SJSA1 (cell line): ENCODE measurements at regions not wholly inside any gene's neighbourhood (a gene's known extent, or its start where the extent isn't known, plus 50 kb on each side); places are given as distances from the start of the nearest gene placed in this dataset.
"Not testable (repeated sequence)": the region's sequence is repeated elsewhere in the genome, so short reads cannot be mapped to it uniquely, and the experiment has no call there.

Source experiments
- DNase-seq, 2 experiments: peaks; one replicate each; pipeline ENCODE4 v3.0.0-alpha.2; 2015 to 2020; ENCODE audit warnings: low spot score in 2 of 2, low read depth in 1 of 2
- H3K27ac ChIP-seq: fragments of 250-450 bp; sonication (Bioruptor Pico); 2 replicates; pipeline ENCODE4 v1.5.1; 2020; ENCODE audit warnings: mild to moderate bottlenecking, moderate library complexity
- H3K27me3 ChIP-seq: fragments of 250-450 bp; sonication (Bioruptor Pico); replicated peaks from 2 replicates; pipeline ENCODE4 v1.5.1; 2020; ENCODE audit warnings: mild to moderate bottlenecking, moderate library complexity
- H3K36me3 ChIP-seq: fragments of 250-450 bp; sonication (Bioruptor Pico); 2 replicates; pipeline ENCODE4 v1.5.1; 2020; ENCODE audit warnings: mild to moderate bottlenecking
- H3K4me1 ChIP-seq: fragments of 250-450 bp; sonication (Bioruptor Pico); replicated peaks from 2 replicates; pipeline ENCODE4 v1.6.1; 2021; ENCODE audit warnings: mild to moderate bottlenecking
- H3K4me3 ChIP-seq: fragments of 250-450 bp; sonication (Bioruptor Pico); 2 replicates; pipeline ENCODE4 v1.5.1; 2020; ENCODE audit warnings: mild to moderate bottlenecking
- H3K9me3 ChIP-seq: fragments of 250-450 bp; sonication (Bioruptor Pico); replicated peaks from 2 replicates; pipeline ENCODE4 v1.5.1; 2020; ENCODE audit warnings: mild to moderate bottlenecking

- Histone ChIP-seq H3K27me3 (no peaks in the 10 kb centered on the region), H3K27ac (no peak overlapping the region), H3K4me3 (no peak overlapping the region), H3K36me3 (no peaks in the 10 kb centered on the region), H3K9me3 (no peaks in the 10 kb centered on the region), H3K4me1 (no peaks in the 10 kb centered on the region)
- DNase-seq: no peak
Measured at GRCh38 chr2:102871707-102872106, 109.9 kb downstream of the TMEM182 start.

- no peaks in the 10 kb centered on the region for H3K9me3 ChIP-seq
- no peaks in the 10 kb centered on the region for H3K36me3 ChIP-seq
- no peak overlapping the region for H3K4me3 ChIP-seq
- H3K27me3 ChIP-seq: no peaks in the 10 kb centered on the region
- no peak for DNase-seq
- H3K4me1 ChIP-seq: no peaks in the 10 kb centered on the region
- H3K27ac ChIP-seq: no peak overlapping the region
Measured at GRCh38 chr2:102872388-102872787, 110.6 kb downstream of the TMEM182 start.

- H3K9me3 ChIP-seq, H3K4me1 ChIP-seq, DNase-seq, H3K4me3 ChIP-seq, H3K27me3 ChIP-seq, H3K36me3 ChIP-seq, H3K27ac ChIP-seq: not testable (repeated sequence)
Measured at GRCh38 chr2:102879513-102879912, 117.7 kb downstream of the TMEM182 start.

GRCh38 chr2:102880731-102881130 lies 118.9 kb downstream of the TMEM182 start:
- Histone ChIP-seq H3K9me3 (no peaks in the 10 kb centered on the region), H3K36me3 (no peaks in the 10 kb centered on the region), H3K27ac (no peak overlapping the region), H3K4me3 (no peak overlapping the region), H3K27me3 (no peaks in the 10 kb centered on the region), H3K4me1 (no peaks in the 10 kb centered on the region)
- DNase-seq: no peak

GRCh38 chr2:102886216-102886893 lies 124.5 kb downstream of the TMEM182 start:
- no peaks in the 10 kb centered on the region for H3K36me3 ChIP-seq
- no peaks in the 10 kb centered on the region for H3K27me3 ChIP-seq
- H3K4me1 ChIP-seq: no peaks in the 10 kb centered on the region
- no peaks in the 10 kb centered on the region for H3K9me3 ChIP-seq
- no peak overlapping the region for H3K4me3 ChIP-seq
- no peak for DNase-seq
- no peak overlapping the region for H3K27ac ChIP-seq

- no peaks in the 10 kb centered on the region for H3K36me3 ChIP-seq
- no peak for DNase-seq
- no peak overlapping the region for H3K27ac ChIP-seq
- no peaks in the 10 kb centered on the region for H3K9me3 ChIP-seq
- no peaks in the 10 kb centered on the region for H3K27me3 ChIP-seq
- no peaks in the 10 kb centered on the region for H3K4me1 ChIP-seq
- no peak overlapping the region for H3K4me3 ChIP-seq
Measured at GRCh38 chr2:102888514-102888913, 126.7 kb downstream of the TMEM182 start.

GRCh38 chr2:102891296-102891695 lies 129.5 kb downstream of the TMEM182 start:
- Histone ChIP-seq H3K36me3 (no peaks in the 10 kb centered on the region), H3K27me3 (no peaks in the 10 kb centered on the region), H3K4me3 (no peak overlapping the region), H3K27ac (no peak overlapping the region), H3K4me1 (no peaks in the 10 kb centered on the region), H3K9me3 (no peaks in the 10 kb centered on the region)
- DNase-seq: no peak

GRCh38 chr2:102892698-102893310 lies 131.0 kb downstream of the TMEM182 start:
- Histone ChIP-seq H3K27me3 (no peaks in the 10 kb centered on the region), H3K4me1 (no peaks in the 10 kb centered on the region), H3K4me3 (no peak overlapping the region), H3K27ac (no peak overlapping the region), H3K36me3 (no peaks in the 10 kb centered on the region), H3K9me3 (no peaks in the 10 kb centered on the region)
- no peak for DNase-seq

- Histone ChIP-seq H3K27me3 (no peaks in the 10 kb centered on the region), H3K4me1 (no peaks in the 10 kb centered on the region), H3K36me3 (no peaks in the 10 kb centered on the region), H3K27ac (no peak overlapping the region), H3K9me3 (no peaks in the 10 kb centered on the region), H3K4me3 (no peak overlapping the region)
- DNase-seq: no peak
Measured at GRCh38 chr2:102893870-102894269, 132.0 kb downstream of the TMEM182 start.

GRCh38 chr2:102895376-102895775 lies 133.5 kb downstream of the TMEM182 start:
- no peaks in the 10 kb centered on the region for H3K4me1 ChIP-seq
- H3K36me3 ChIP-seq: no peaks in the 10 kb centered on the region
- no peak overlapping the region for H3K27ac ChIP-seq
- H3K4me3 ChIP-seq: no peak overlapping the region
- H3K9me3 ChIP-seq: no peaks in the 10 kb centered on the region
- no peak for DNase-seq
- no peaks in the 10 kb centered on the region for H3K27me3 ChIP-seq

GRCh38 chr2:102909240-102909639 lies 147.4 kb downstream of the TMEM182 start:
- H3K9me3 ChIP-seq, H3K36me3 ChIP-seq, H3K4me1 ChIP-seq, H3K27ac ChIP-seq, H3K4me3 ChIP-seq, DNase-seq, H3K27me3 ChIP-seq: not testable (repeated sequence)

- no peaks in the 10 kb centered on the region for H3K9me3 ChIP-seq
Measured at GRCh38 chr2:102910724-102911123, 148.9 kb downstream of the TMEM182 start.

GRCh38 chr2:102915128-102915527 lies 153.3 kb downstream of the TMEM182 start:
- peak in 1 of 2 experiments; percentile 1 for DNase-seq
- no peaks in the 10 kb centered on the region for H3K36me3 ChIP-seq
- H3K27ac ChIP-seq: no peak overlapping the region
- H3K27me3 ChIP-seq: no peaks in the 10 kb centered on the region
- no peak overlapping the region for H3K4me3 ChIP-seq
- H3K9me3 ChIP-seq: no peaks in the 10 kb centered on the region
- no peaks in the 10 kb centered on the region for H3K4me1 ChIP-seq

More at GRCh38 chr2:102910724-102911123, 148.9 kb downstream of the TMEM182 start:
- H3K27me3 ChIP-seq: no peaks in the 10 kb centered on the region
- no peak for DNase-seq
- no peaks in the 10 kb centered on the region for H3K36me3 ChIP-seq
- no peak overlapping the region for H3K27ac ChIP-seq
- no peak overlapping the region for H3K4me3 ChIP-seq
- H3K4me1 ChIP-seq: no peaks in the 10 kb centered on the region

GRCh38 chr2:102922321-102922720 lies 160.5 kb downstream of the TMEM182 start:
- no peak overlapping the region for H3K27ac ChIP-seq
- no peaks in the 10 kb centered on the region for H3K36me3 ChIP-seq
- no peaks in the 10 kb centered on the region for H3K4me1 ChIP-seq
- H3K9me3 ChIP-seq: no peaks in the 10 kb centered on the region
- DNase-seq: no peak
- no peak overlapping the region for H3K4me3 ChIP-seq
- H3K27me3 ChIP-seq: no peaks in the 10 kb centered on the region

- no peak overlapping the region for H3K4me3 ChIP-seq
- H3K27ac ChIP-seq: no peak overlapping the region
- no peaks in the 10 kb centered on the region for H3K9me3 ChIP-seq
- H3K4me1 ChIP-seq: no peaks in the 10 kb centered on the region
- no peaks in the 10 kb centered on the region for H3K27me3 ChIP-seq
- no peaks in the 10 kb centered on the region for H3K36me3 ChIP-seq
- DNase-seq: no peak
Measured at GRCh38 chr2:102925003-102925402, 163.2 kb downstream of the TMEM182 start.
